CD4-positive, alpha-beta T cell (primary cell): ENCODE measurements at regions not wholly inside any gene's neighbourhood (a gene's known extent, or its start where the extent isn't known, plus 50 kb on each side); places are given as distances from the start of the nearest gene placed in this dataset.
"Not testable (repeated sequence)": the region's sequence is repeated elsewhere in the genome, so short reads cannot be mapped to it uniquely, and the experiment has no call there.

ENCODE experiments used
- ATAC-seq: fragments of 200-7000 bp; cut with Tn5 transposase; one replicate; pipeline ENCODE4 v1.10.0; 2022; ENCODE audit warnings: mild to moderate bottlenecking; ENCODE audit not compliant: poor library complexity
- CTCF ChIA-PET: fragments of 350-600 bp; sonication (Branson Sonifier 250); formaldehyde crosslinking; loops from one replicate; lab custom pipeline; 2021; ENCODE audit warnings: antibody characterized with exemption, inconsistent platforms; lab: Charles Lee
- POLR2A ChIA-PET: fragments of 350-600 bp; sonication (Branson Sonifier 250); formaldehyde crosslinking; loops from one replicate; lab custom pipeline; 2021; ENCODE audit warnings: antibody characterized with exemption, inconsistent platforms; lab: Charles Lee
- DNase-seq, 14 experiments: peaks; one replicate each; pipeline ENCODE4 v3.0.0-alpha.2; 2013 to 2020; ENCODE audit warnings: mixed read lengths in 2 of 14
- H3K27ac ChIP-seq, 2 donors: one replicate each; pipeline versions ENCODE4 v1.5.1 to v1.7.0; 2013; ENCODE audit warnings: low read length in 2 of 2, low read depth in 1 of 2, mild to moderate bottlenecking in 1 of 2
- H3K27me3 ChIP-seq, 2 experiments: 1 replicate in 1 of 2; 2 replicates in 1 of 2; pipeline versions ENCODE4 v1.6.1 to v1.7.0; 2013; ENCODE audit warnings: low read length in 2 of 2, control low read depth in 1 of 2, mild to moderate bottlenecking in 1 of 2, moderate library complexity in 1 of 2; ENCODE audit not compliant: insufficient read depth in 2 of 2, control insufficient read depth in 1 of 2
- H3K36me3 ChIP-seq: one replicate; pipeline ENCODE4 v1.6.1; 2013; ENCODE audit warnings: low read length, control low read depth; ENCODE audit not compliant: insufficient read depth
- H3K4me1 ChIP-seq: one replicate; pipeline ENCODE4 v1.6.1; 2013; ENCODE audit warnings: low read length, control low read depth; ENCODE audit not compliant: insufficient read depth
- H3K4me3 ChIP-seq: one replicate; pipeline ENCODE4 v1.5.1; 2013; ENCODE audit warnings: mild to moderate bottlenecking, low read length, moderate library complexity
- H3K9me3 ChIP-seq, 2 experiments: 1 replicate in 1 of 2; 2 replicates in 1 of 2; pipeline versions ENCODE4 v1.6.1 to v1.7.0; 2013; ENCODE audit warnings: low read length in 2 of 2, mild to moderate bottlenecking in 2 of 2, control low read depth in 1 of 2, moderate library complexity in 1 of 2; ENCODE audit not compliant: control insufficient read depth in 1 of 2, insufficient read depth in 1 of 2
- H3K27ac Mint-ChIP-seq: one replicate; pipeline ENCODE4 v1.8.0; 2020; ENCODE audit warnings: mixed read lengths
- H3K27me3 Mint-ChIP-seq: one replicate; pipeline ENCODE4 v1.8.0; 2021; ENCODE audit warnings: mixed read lengths
- H3K36me3 Mint-ChIP-seq: one replicate; pipeline ENCODE4 v1.8.0; 2021; ENCODE audit warnings: low read depth, mixed read lengths
- H3K4me1 Mint-ChIP-seq: one replicate; pipeline ENCODE4 v1.8.0; 2021; ENCODE audit warnings: low read depth, mixed read lengths
- H3K4me3 Mint-ChIP-seq: one replicate; pipeline ENCODE4 v1.8.0; 2020; ENCODE audit warnings: mild to moderate bottlenecking, mixed read lengths
- H3K9me3 Mint-ChIP-seq: one replicate; pipeline ENCODE4 v1.8.0; 2020; ENCODE audit warnings: mixed read lengths
- intact Hi-C, 2 experiments: fragments of 100-400 bp; cut with DNase I in 1 of 2; cut with micrococcal nuclease in 1 of 2; formaldehyde crosslinking; loops; one replicate each; pipeline versions ENCODE4 v1.15.1 to v1.9.0; 2023 to 2025; cut with DNase I, micrococcal nuclease
- TF ChIP-seq, protein P1 (sequence below): fragments of 200-600 bp; IDR thresholded peaks from one replicate; pipeline ENCODE4 v1.8.0; 2022; ENCODE audit warnings: antibody characterized with exemption, mild to moderate bottlenecking

- peaks cover 8% of the 10 kb centered on the region for H3K9me3 Mint-ChIP-seq
- no peak overlapping the region for H3K27ac ChIP-seq
- no peaks in the 10 kb centered on the region for H3K27me3 Mint-ChIP-seq
- intact Hi-C loops, result no loop called here
- ChIA-PET POLR2A (no interaction called here), CTCF (no interaction called here)
- H3K27ac Mint-ChIP-seq, result no peak overlapping the region
- H3K4me1 Mint-ChIP-seq, result no peaks in the 10 kb centered on the region
- no peak overlapping the region for H3K4me3 ChIP-seq
- TF ChIP-seq, protein P1, sequence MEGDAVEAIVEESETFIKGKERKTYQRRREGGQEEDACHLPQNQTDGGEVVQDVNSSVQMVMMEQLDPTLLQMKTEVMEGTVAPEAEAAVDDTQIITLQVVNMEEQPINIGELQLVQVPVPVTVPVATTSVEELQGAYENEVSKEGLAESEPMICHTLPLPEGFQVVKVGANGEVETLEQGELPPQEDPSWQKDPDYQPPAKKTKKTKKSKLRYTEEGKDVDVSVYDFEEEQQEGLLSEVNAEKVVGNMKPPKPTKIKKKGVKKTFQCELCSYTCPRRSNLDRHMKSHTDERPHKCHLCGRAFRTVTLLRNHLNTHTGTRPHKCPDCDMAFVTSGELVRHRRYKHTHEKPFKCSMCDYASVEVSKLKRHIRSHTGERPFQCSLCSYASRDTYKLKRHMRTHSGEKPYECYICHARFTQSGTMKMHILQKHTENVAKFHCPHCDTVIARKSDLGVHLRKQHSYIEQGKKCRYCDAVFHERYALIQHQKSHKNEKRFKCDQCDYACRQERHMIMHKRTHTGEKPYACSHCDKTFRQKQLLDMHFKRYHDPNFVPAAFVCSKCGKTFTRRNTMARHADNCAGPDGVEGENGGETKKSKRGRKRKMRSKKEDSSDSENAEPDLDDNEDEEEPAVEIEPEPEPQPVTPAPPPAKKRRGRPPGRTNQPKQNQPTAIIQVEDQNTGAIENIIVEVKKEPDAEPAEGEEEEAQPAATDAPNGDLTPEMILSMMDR, result no peak
- H3K36me3 ChIP-seq, result peaks cover 3% of the 10 kb centered on the region
- DNase-seq (no peak), ATAC-seq (no peak)
- H3K4me3 Mint-ChIP-seq, result no peak overlapping the region
- peaks cover 16% of the 10 kb centered on the region for H3K36me3 Mint-ChIP-seq
- no peaks in the 10 kb centered on the region for H3K4me1 ChIP-seq
- H3K27me3 ChIP-seq, result no peaks in the 10 kb centered on the region
- peaks cover 5 to 8% of the 10 kb centered on the region in 2 experiments for H3K9me3 ChIP-seq
These were observed 85.9 kb downstream of the ASMT start for GRCh38 chrX:1700757-1701156.

DNA sequence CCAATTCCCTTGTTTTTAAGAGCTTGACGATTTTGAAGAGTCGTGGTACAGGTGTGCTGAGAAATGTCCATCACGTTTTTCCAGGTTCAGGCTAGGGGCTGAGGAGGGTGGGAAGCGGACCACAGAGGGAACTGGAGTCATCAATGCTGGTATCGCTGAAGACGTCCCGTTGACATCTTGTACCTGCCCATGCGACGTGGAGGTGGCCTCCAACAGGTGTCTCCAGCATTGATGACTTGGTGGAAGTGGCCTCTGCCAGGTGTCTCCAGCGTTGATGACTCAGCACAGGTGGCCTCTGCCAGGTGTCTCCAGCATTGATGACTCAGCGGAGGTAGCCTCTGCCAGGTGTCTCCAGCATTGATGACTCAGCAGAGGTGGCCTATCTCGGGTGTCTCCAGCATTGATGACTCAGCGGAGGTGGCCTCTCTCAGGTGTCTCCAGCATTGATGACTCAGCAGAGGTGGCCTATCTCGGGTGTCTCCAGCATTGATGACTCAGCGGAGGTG, 86.6 kb downstream of the ASMT start:
- H3K27ac Mint-ChIP-seq, H3K27me3 ChIP-seq, H3K4me1 ChIP-seq, ATAC-seq, H3K27ac ChIP-seq, H3K4me3 ChIP-seq, H3K9me3 Mint-ChIP-seq, POLR2A ChIA-PET, H3K27me3 Mint-ChIP-seq, CTCF ChIA-PET, H3K4me3 Mint-ChIP-seq, H3K9me3 ChIP-seq, H3K4me1 Mint-ChIP-seq, intact Hi-C loops, DNase-seq, H3K36me3 ChIP-seq: not testable (repeated sequence)
- peaks cover 12% of the 10 kb centered on the region for H3K36me3 Mint-ChIP-seq

GRCh38 chrX:1702142-1702541, 87.3 kb downstream of the ASMT start:
- H3K27ac ChIP-seq, ATAC-seq, H3K4me1 Mint-ChIP-seq, DNase-seq, H3K27ac Mint-ChIP-seq, H3K36me3 ChIP-seq, POLR2A ChIA-PET, H3K9me3 ChIP-seq, H3K4me3 ChIP-seq, CTCF ChIA-PET, H3K27me3 ChIP-seq, H3K9me3 Mint-ChIP-seq, intact Hi-C loops, H3K4me3 Mint-ChIP-seq, H3K27me3 Mint-ChIP-seq, H3K4me1 ChIP-seq: not testable (repeated sequence)
- peaks cover 12% of the 10 kb centered on the region for H3K36me3 Mint-ChIP-seq

DNA sequence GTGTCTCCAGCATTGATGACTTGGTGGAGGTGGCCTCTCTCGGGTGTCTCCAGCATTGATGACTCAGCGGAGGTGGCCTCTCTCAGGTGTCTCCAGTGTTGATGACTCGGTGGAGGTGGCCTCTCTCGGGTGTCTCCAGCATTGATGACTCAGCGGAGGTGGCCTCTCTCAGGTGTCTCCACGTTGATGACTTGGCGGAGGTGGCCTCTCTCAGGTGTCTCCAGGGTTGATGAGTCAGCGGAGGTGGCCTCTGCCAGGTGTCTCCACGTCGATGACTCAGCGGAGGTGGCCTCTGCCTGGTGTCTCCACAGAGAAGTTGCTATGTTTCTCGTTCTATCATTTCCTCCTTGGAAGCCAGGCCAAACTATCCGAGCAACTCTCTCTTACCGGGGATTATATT, 87.7 kb downstream of the ASMT start:
- DNase-seq, ATAC-seq, H3K36me3 ChIP-seq, H3K4me1 Mint-ChIP-seq, H3K4me3 ChIP-seq, H3K27me3 ChIP-seq, CTCF ChIA-PET, H3K9me3 ChIP-seq, POLR2A ChIA-PET, H3K27me3 Mint-ChIP-seq, H3K9me3 Mint-ChIP-seq, H3K4me1 ChIP-seq, intact Hi-C loops, H3K27ac ChIP-seq, H3K4me3 Mint-ChIP-seq, H3K27ac Mint-ChIP-seq: not testable (repeated sequence)
- peaks cover 12% of the 10 kb centered on the region for H3K36me3 Mint-ChIP-seq

DNA sequence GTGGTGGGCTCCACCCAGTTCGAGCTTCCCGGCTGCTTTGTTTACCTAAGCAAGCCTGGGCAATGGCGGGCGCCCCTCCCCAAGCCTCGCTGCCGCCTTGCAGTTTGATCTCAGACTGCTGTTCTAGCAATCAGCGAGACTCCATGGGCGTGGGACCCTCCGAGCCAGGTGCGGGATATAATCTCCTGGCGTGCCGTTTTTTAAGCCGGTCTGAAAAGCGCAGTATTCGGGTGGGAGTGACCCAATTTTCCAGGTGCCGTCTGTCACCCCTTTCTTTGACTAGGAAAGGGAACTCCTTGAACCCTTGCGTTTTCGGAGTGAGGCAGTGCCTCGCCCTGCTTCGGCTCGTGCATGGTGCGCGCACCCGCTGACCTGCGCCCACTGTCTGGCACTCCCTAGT, 94.4 kb downstream of the ASMT start:
- POLR2A ChIA-PET, H3K36me3 ChIP-seq, intact Hi-C loops, CTCF ChIA-PET, H3K4me1 Mint-ChIP-seq, H3K4me1 ChIP-seq, DNase-seq, H3K27me3 ChIP-seq, H3K4me3 Mint-ChIP-seq, H3K9me3 Mint-ChIP-seq, H3K9me3 ChIP-seq, H3K27ac Mint-ChIP-seq, H3K27me3 Mint-ChIP-seq, H3K4me3 ChIP-seq, H3K27ac ChIP-seq, ATAC-seq: not testable (repeated sequence)
- peaks cover 10% of the 10 kb centered on the region for H3K36me3 Mint-ChIP-seq
